OCI-LY3 (cell line): ENCODE measurements at regions not wholly inside any gene's neighbourhood (a gene's known extent, or its start where the extent isn't known, plus 50 kb on each side); places are given as distances from the start of the nearest gene placed in this dataset.

Experiments
- H2AFZ ChIP-seq: fragments of 200-600, 300-600 bp; shearing (Covaris generic); 2 replicates; pipeline ENCODE4 v1.6.0; 2014; ENCODE audit warnings: antibody characterized with exemption, low read depth, low read length
- H3K27ac ChIP-seq: fragments of 200-600, 300-600 bp; sonication (generic); 2 replicates; pipeline ENCODE4 v1.5.1; 2014; ENCODE audit warnings: mild to moderate bottlenecking, low read length, moderate library complexity, mixed read lengths
- H3K27me3 ChIP-seq: fragments of 200-600, 300-600 bp; sonication (generic); 2 replicates; pipeline ENCODE4 v1.6.1; 2014; ENCODE audit warnings: low read depth, low read length, mixed read lengths
- H3K36me3 ChIP-seq: fragments of 200-600, 300-600 bp; sonication (generic); replicated peaks from 2 replicates; pipeline ENCODE3; 2014; ENCODE audit warnings: low read depth, low read length, mixed read lengths
- H3K4me1 ChIP-seq: fragments of 300-600, 200-600 bp; sonication (generic); 2 replicates; pipeline ENCODE4 v1.6.1; 2014; ENCODE audit warnings: low read length, mixed read lengths
- H3K4me2 ChIP-seq: fragments of 200-600, 300-600 bp; sonication (generic); 2 replicates; pipeline ENCODE4 v1.6.1; 2014; ENCODE audit warnings: low read length, mixed read lengths
- H3K4me3 ChIP-seq: fragments of 300-600, 200-600 bp; sonication (generic); 2 replicates; pipeline ENCODE4 v1.5.1; 2014; ENCODE audit warnings: antibody characterized with exemption, mild to moderate bottlenecking, low read length, moderate library complexity
- H3K79me2 ChIP-seq: fragments of 300-600, 200-600 bp; shearing (Covaris generic); 2 replicates; pipeline ENCODE4 v1.6.1; 2014; ENCODE audit warnings: mild to moderate bottlenecking, low read length, mixed read lengths
- H3K9ac ChIP-seq: fragments of 300-600, 200-600 bp; shearing (Covaris generic); 2 replicates; pipeline ENCODE4 v1.6.0; 2014; ENCODE audit warnings: mild to moderate bottlenecking, low read length, moderate library complexity
- H3K9me3 ChIP-seq: fragments of 200-600, 300-600 bp; shearing (Covaris generic); 2 replicates; pipeline ENCODE4 v1.6.1; 2014; ENCODE audit warnings: low read length, mixed read lengths; ENCODE audit not compliant: insufficient read depth
- H4K20me1 ChIP-seq: fragments of 200-600, 300-600 bp; sonication (generic); 2 replicates; pipeline ENCODE4 v1.6.1; 2016; ENCODE audit warnings: low read length, mixed read lengths; ENCODE audit not compliant: insufficient read depth
- EZH2phosphoT487 ChIP-seq: fragments of 200-600 bp; shearing (Covaris generic); IDR thresholded peaks from 2 replicates; pipeline ENCODE4 v1.6.1; 2018; ENCODE audit warnings: antibody characterized with exemption, mixed run types, low read depth
- TF ChIP-seq, protein P1 (sequence below): fragments of 200-600, 300-600 bp; sonication (generic); IDR thresholded peaks from 2 replicates; pipeline ENCODE4 v1.5.1; 2014; ENCODE audit warnings: antibody characterized with exemption, low read length, low read depth

DNA sequence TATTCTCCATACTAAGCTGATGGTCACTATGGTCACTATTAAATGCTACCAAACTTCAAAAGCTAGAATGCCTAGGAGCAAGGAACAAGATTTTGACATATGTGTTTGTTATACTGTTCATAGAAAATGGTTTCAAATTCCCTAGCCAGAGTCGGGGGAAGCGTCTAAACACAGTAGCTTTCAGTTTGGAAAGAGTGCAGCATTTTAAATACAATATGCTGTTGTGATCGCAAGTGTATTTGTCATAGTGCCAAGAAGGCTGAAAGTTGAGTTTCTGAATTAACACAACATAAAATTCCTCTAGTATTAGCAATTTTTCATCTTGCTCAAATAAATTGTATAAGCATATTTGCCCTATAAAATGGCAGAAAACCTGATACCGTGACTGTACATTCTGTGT, 280.4 kb downstream of the ZNF608 start:
- Histone ChIP-seq H3K27me3 (no peaks in the 10 kb centered on the region), H3K4me2 (no peak overlapping the region), H3K79me2 (no peaks in the 10 kb centered on the region), H3K36me3 (no peaks in the 10 kb centered on the region), H4K20me1 (no peaks in the 10 kb centered on the region), H3K4me3 (no peak overlapping the region), H3K27ac (no peak overlapping the region), H3K9me3 (no peaks in the 10 kb centered on the region), H3K9ac (no peak overlapping the region), H3K4me1 (no peaks in the 10 kb centered on the region), H2AFZ (no peak overlapping the region)
- TF ChIP-seq, protein P1, sequence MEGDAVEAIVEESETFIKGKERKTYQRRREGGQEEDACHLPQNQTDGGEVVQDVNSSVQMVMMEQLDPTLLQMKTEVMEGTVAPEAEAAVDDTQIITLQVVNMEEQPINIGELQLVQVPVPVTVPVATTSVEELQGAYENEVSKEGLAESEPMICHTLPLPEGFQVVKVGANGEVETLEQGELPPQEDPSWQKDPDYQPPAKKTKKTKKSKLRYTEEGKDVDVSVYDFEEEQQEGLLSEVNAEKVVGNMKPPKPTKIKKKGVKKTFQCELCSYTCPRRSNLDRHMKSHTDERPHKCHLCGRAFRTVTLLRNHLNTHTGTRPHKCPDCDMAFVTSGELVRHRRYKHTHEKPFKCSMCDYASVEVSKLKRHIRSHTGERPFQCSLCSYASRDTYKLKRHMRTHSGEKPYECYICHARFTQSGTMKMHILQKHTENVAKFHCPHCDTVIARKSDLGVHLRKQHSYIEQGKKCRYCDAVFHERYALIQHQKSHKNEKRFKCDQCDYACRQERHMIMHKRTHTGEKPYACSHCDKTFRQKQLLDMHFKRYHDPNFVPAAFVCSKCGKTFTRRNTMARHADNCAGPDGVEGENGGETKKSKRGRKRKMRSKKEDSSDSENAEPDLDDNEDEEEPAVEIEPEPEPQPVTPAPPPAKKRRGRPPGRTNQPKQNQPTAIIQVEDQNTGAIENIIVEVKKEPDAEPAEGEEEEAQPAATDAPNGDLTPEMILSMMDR, result no peak
- no peak for TF ChIP-seq EZH2phosphoT487

GRCh38 chr5:124463851-124464250, 282.6 kb downstream of the ZNF608 start:
- H3K4me2 ChIP-seq, result no peak overlapping the region
- no peaks in the 10 kb centered on the region for H3K36me3 ChIP-seq
- no peak overlapping the region for H2AFZ ChIP-seq
- H3K27me3 ChIP-seq, result no peaks in the 10 kb centered on the region
- no peak overlapping the region for H3K27ac ChIP-seq
- no peak overlapping the region for H3K9ac ChIP-seq
- H3K4me1 ChIP-seq, result no peaks in the 10 kb centered on the region
- no peaks in the 10 kb centered on the region for H4K20me1 ChIP-seq
- no peak for TF ChIP-seq EZH2phosphoT487
- TF ChIP-seq, protein P1, result no peak
- peaks cover 4% of the 10 kb centered on the region; the same call in 1 of the 2 replicates for H3K9me3 ChIP-seq
- no peak overlapping the region for H3K4me3 ChIP-seq
- H3K79me2 ChIP-seq, result no peaks in the 10 kb centered on the region

- peaks cover 4% of the 10 kb centered on the region; the same call in 1 of the 2 replicates for H3K9me3 ChIP-seq
- TF ChIP-seq, protein P1, result no peak
- TF ChIP-seq EZH2phosphoT487, result no peak
- H3K4me2 ChIP-seq, result no peak overlapping the region
- H3K27me3 ChIP-seq, result no peaks in the 10 kb centered on the region
- no peaks in the 10 kb centered on the region for H3K79me2 ChIP-seq
- no peak overlapping the region for H2AFZ ChIP-seq
- no peaks in the 10 kb centered on the region for H3K36me3 ChIP-seq
- H3K4me3 ChIP-seq, result no peak overlapping the region
- H3K4me1 ChIP-seq, result no peaks in the 10 kb centered on the region
- H3K27ac ChIP-seq, result no peak overlapping the region
- no peak overlapping the region for H3K9ac ChIP-seq
- no peaks in the 10 kb centered on the region for H4K20me1 ChIP-seq
Observed at GRCh38 chr5:124462751-124463150, 283.7 kb downstream of the ZNF608 start.

- H3K79me2 ChIP-seq, result no peaks in the 10 kb centered on the region
- H3K27ac ChIP-seq, result no peak overlapping the region
- peaks cover 4% of the 10 kb centered on the region; the same call in 1 of the 2 replicates for H3K9me3 ChIP-seq
- TF ChIP-seq EZH2phosphoT487, result no peak
- TF ChIP-seq, protein P1, result no peak
- no peak overlapping the region for H3K4me3 ChIP-seq
- no peak overlapping the region for H2AFZ ChIP-seq
- no peak overlapping the region for H3K4me2 ChIP-seq
- H3K36me3 ChIP-seq, result no peaks in the 10 kb centered on the region
- H3K9ac ChIP-seq, result no peak overlapping the region
- H3K27me3 ChIP-seq, result no peaks in the 10 kb centered on the region
- no peaks in the 10 kb centered on the region for H4K20me1 ChIP-seq
- H3K4me1 ChIP-seq, result no peaks in the 10 kb centered on the region
Observed at GRCh38 chr5:124461941-124462340, 284.5 kb downstream of the ZNF608 start.
